Progenitor cell of endocrine pancreas (in vitro differentiated cells): ENCODE measurements at regions not wholly inside any gene's neighbourhood (a gene's known extent, or its start where the extent isn't known, plus 50 kb on each side); places are given as distances from the start of the nearest gene placed in this dataset.

Experiments
- DNase-seq: peaks from one replicate; pipeline ENCODE4 v3.0.0; 2021; ENCODE audit warnings: low spot score; ENCODE audit not compliant: unreplicated experiment
- H3K27ac Mint-ChIP-seq: 2 replicates; pipeline ENCODE4 v1.8.0; 2021; ENCODE audit warnings: mild to moderate bottlenecking, moderate library complexity, mixed read lengths
- H3K27me3 Mint-ChIP-seq: 2 replicates; pipeline ENCODE4 v1.8.0; 2021; ENCODE audit warnings: mixed read lengths
- H3K36me3 Mint-ChIP-seq: 2 replicates; pipeline ENCODE4 v1.8.0; 2022; ENCODE audit warnings: mixed read lengths; ENCODE audit not compliant: insufficient read depth
- H3K4me1 Mint-ChIP-seq: 2 replicates; pipeline ENCODE4 v1.8.0; 2021; ENCODE audit warnings: low read depth, mixed read lengths
- H3K4me3 Mint-ChIP-seq: 2 replicates; pipeline ENCODE4 v1.8.0; 2021; ENCODE audit warnings: low read depth, mild to moderate bottlenecking, moderate library complexity, mixed read lengths
- H3K9me3 Mint-ChIP-seq: 2 replicates; pipeline ENCODE4 v1.8.0; 2021; ENCODE audit warnings: low read depth, mixed read lengths
- CTCF ChIP-seq: fragments of 200-600 bp; sonication (generic); IDR thresholded peaks from one replicate; pipeline ENCODE4 v1.5.0; 2021; ENCODE audit warnings: antibody characterized with exemption, mild to moderate bottlenecking; ENCODE audit not compliant: unreplicated experiment

DNA sequence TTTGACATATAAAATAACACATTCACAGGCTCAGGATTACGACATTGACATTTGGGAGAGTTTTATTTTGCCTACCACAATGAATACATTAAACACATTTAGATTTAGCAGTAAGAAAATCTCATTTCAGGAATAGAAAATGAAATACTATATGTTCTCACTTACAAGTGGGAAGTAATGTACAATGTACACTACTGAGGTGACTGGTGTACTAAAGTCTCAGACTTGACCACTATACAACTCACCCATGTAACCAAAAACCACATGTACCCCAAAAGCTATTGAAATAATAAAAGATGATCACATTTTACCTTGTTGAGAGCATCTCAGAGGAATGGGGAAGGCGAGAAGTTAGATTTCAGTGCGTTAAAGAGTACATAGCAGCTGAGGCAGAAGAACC, 1202.4 kb upstream of the SEMA6A start:
- H3K36me3 Mint-ChIP-seq = peaks cover 1% of the 10 kb centered on the region
- H3K27me3 Mint-ChIP-seq = no peaks in the 10 kb centered on the region
- peaks cover 27% of the 10 kb centered on the region for H3K9me3 Mint-ChIP-seq
- no peak for TF ChIP-seq CTCF
- H3K4me1 Mint-ChIP-seq = no peaks in the 10 kb centered on the region
- no peak overlapping the region for H3K27ac Mint-ChIP-seq
- DNase-seq = no peak
- no peak overlapping the region for H3K4me3 Mint-ChIP-seq

- peaks cover 38% of the 10 kb centered on the region for H3K9me3 Mint-ChIP-seq
- no peak overlapping the region for H3K4me3 Mint-ChIP-seq
- DNase-seq = no peak
- no peaks in the 10 kb centered on the region for H3K4me1 Mint-ChIP-seq
- peaks cover 1% of the 10 kb centered on the region for H3K36me3 Mint-ChIP-seq
- no peak overlapping the region for H3K27ac Mint-ChIP-seq
- no peak for TF ChIP-seq CTCF
- H3K27me3 Mint-ChIP-seq = no peaks in the 10 kb centered on the region
These were observed 1195.3 kb upstream of the SEMA6A start for GRCh38 chr5:117769877-117770276.

GRCh38 chr5:117763271-117763670, 1188.6 kb upstream of the SEMA6A start:
- no peak overlapping the region for H3K4me3 Mint-ChIP-seq
- H3K27me3 Mint-ChIP-seq = no peaks in the 10 kb centered on the region
- H3K4me1 Mint-ChIP-seq = peaks cover 20% of the 10 kb centered on the region
- H3K9me3 Mint-ChIP-seq = no peaks in the 10 kb centered on the region
- no peak overlapping the region for H3K27ac Mint-ChIP-seq
- no peaks in the 10 kb centered on the region for H3K36me3 Mint-ChIP-seq
- TF ChIP-seq CTCF = no peak
- no peak for DNase-seq

DNA sequence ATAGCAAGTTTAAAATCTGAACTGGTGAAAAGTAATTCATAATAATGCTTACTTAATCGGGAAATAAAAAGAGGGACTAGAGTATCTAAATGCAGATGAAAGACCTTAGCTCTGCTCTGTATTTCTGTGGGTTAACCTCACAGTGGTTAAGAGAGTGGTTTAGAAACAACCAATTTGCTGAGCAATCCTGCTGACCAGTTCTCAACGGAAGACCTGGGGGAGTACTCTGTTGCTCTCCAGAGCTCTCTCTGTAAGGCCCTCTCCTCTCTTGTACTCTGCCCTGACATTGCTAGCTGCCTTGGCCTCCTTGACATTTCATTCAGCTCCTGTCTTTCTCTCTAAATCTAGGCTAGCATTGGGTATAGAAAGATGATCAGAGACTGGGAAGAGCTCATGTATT, 1186.6 kb upstream of the SEMA6A start:
- no peaks in the 10 kb centered on the region for H3K9me3 Mint-ChIP-seq
- no peak for DNase-seq
- H3K27ac Mint-ChIP-seq = no peak overlapping the region
- TF ChIP-seq CTCF = no peak
- no peak overlapping the region for H3K4me3 Mint-ChIP-seq
- no peaks in the 10 kb centered on the region for H3K36me3 Mint-ChIP-seq
- H3K27me3 Mint-ChIP-seq = no peaks in the 10 kb centered on the region
- peaks cover 20% of the 10 kb centered on the region for H3K4me1 Mint-ChIP-seq

- no peak for TF ChIP-seq CTCF
- H3K9me3 Mint-ChIP-seq = no peaks in the 10 kb centered on the region
- no peak overlapping the region for H3K4me3 Mint-ChIP-seq
- no peaks in the 10 kb centered on the region for H3K27me3 Mint-ChIP-seq
- no peaks in the 10 kb centered on the region for H3K36me3 Mint-ChIP-seq
- H3K27ac Mint-ChIP-seq = no peak overlapping the region
- DNase-seq = no peak
- H3K4me1 Mint-ChIP-seq = peaks cover 20% of the 10 kb centered on the region
These were observed 1185.4 kb upstream of the SEMA6A start for GRCh38 chr5:117759849-117760499.
